Gastrocnemius medialis (tissue), 4 donors: ENCODE measurements at regions not wholly inside any gene's neighbourhood (a gene's known extent, or its start where the extent isn't known, plus 50 kb on each side); places are given as distances from the start of the nearest gene placed in this dataset.
A peak's percentile ranks its signal among the peaks of the same experiment; 100 is the strongest.

ENCODE experiments used
- CTCF ChIP-seq, 5 experiments: fragments of 450-650 bp in 3 of 5; fragments of 200-600 bp in 2 of 5; sonication (generic) in 2 of 5; IDR thresholded peaks in 4 of 5; conservative IDR thresholded peaks in 1 of 5; 1 replicate in 4 of 5; 2 replicates in 1 of 5; pipeline ENCODE4 v1.5.1; 2016 to 2019; ENCODE audit warnings: antibody characterized with exemption in 5 of 5, mild to moderate bottlenecking in 3 of 5, moderate library complexity in 3 of 5
- POLR2A ChIP-seq, 2 donors: fragments of 450-650 bp; IDR thresholded peaks; one replicate each; pipeline ENCODE4 v1.6.1; 2017; ENCODE audit warnings: antibody characterized with exemption in 2 of 2, mild to moderate bottlenecking in 2 of 2, moderate library complexity in 2 of 2

GRCh38 chr2:41922177-41922576, 125.6 kb upstream of the PKDCC start:
- TF ChIP-seq CTCF (IDR thresholded peaks at IDR 0.05 in 4 of 5, conservative IDR thresholded peaks at IDR 0.05 in 1 of 5) (no peak), POLR2A (IDR thresholded peaks at IDR 0.05) (peak in 1 of 2 donors; percentile 48)
